Epithelial cell of prostate (primary cell): ENCODE measurements at regions not wholly inside any gene's neighbourhood (a gene's known extent, or its start where the extent isn't known, plus 50 kb on each side); places are given as distances from the start of the nearest gene placed in this dataset.
A peak's percentile ranks its signal among the peaks of the same experiment; 100 is the strongest.

Source experiments
- DNase-seq: peaks from one replicate; pipeline ENCODE4 v3.0.0-alpha.2; 2011; ENCODE audit warnings: low read depth, low spot score
- H3K27ac ChIP-seq: fragments of 450-650 bp; 2 replicates; pipeline ENCODE4 v1.5.1; 2017; ENCODE audit warnings: mild to moderate bottlenecking

GRCh38 chr9:82518868-82519267 lies 530.3 kb downstream of the SPATA31D1 start:
- H3K27ac ChIP-seq = no peak overlapping the region
- no peak for DNase-seq

- no peak for DNase-seq
- H3K27ac ChIP-seq = no peak overlapping the region
These were observed 530.8 kb downstream of the SPATA31D1 start for GRCh38 chr9:82519332-82519731.

GRCh38 chr9:82524407-82524806 lies 535.8 kb downstream of the SPATA31D1 start:
- DNase-seq = no peak
- H3K27ac ChIP-seq = no peak overlapping the region

GRCh38 chr9:82526577-82526976 lies 536.4 kb downstream of the RASEF start:
- H3K27ac ChIP-seq = no peak overlapping the region
- DNase-seq = no peak

- no peak overlapping the region for H3K27ac ChIP-seq
- no peak for DNase-seq
These were observed 531.1 kb downstream of the RASEF start for GRCh38 chr9:82531795-82532194.

GRCh38 chr9:82532504-82533180 lies 530.3 kb downstream of the RASEF start:
- DNase-seq = no peak

GRCh38 chr9:82535432-82535998 lies 527.4 kb downstream of the RASEF start:
- H3K27ac ChIP-seq = no peak overlapping the region
- no peak for DNase-seq

More at GRCh38 chr9:82532504-82533180, 530.3 kb downstream of the RASEF start:
- H3K27ac ChIP-seq = no peak overlapping the region

GRCh38 chr9:82538634-82539033 lies 524.3 kb downstream of the RASEF start:
- no peak for DNase-seq
- no peak overlapping the region for H3K27ac ChIP-seq

GRCh38 chr9:82539146-82539545 lies 523.8 kb downstream of the RASEF start:
- DNase-seq = no peak
- H3K27ac ChIP-seq = no peak overlapping the region

- DNase-seq = peak; percentile 76
These were observed 522.9 kb downstream of the RASEF start for GRCh38 chr9:82539856-82540579.

GRCh38 chr9:82543726-82544125 lies 519.2 kb downstream of the RASEF start:
- DNase-seq = no peak

More at GRCh38 chr9:82539856-82540579, 522.9 kb downstream of the RASEF start:
- no peak overlapping the region for H3K27ac ChIP-seq

GRCh38 chr9:82546136-82546535 lies 516.8 kb downstream of the RASEF start:
- DNase-seq = no peak

More at GRCh38 chr9:82543726-82544125, 519.2 kb downstream of the RASEF start:
- H3K27ac ChIP-seq = no peak overlapping the region

GRCh38 chr9:82547995-82548394 lies 514.9 kb downstream of the RASEF start:
- no peak for DNase-seq
- no peak overlapping the region for H3K27ac ChIP-seq

More at GRCh38 chr9:82546136-82546535, 516.8 kb downstream of the RASEF start:
- no peak overlapping the region for H3K27ac ChIP-seq

GRCh38 chr9:82549174-82549821 lies 513.6 kb downstream of the RASEF start:
- no peak overlapping the region for H3K27ac ChIP-seq
- no peak for DNase-seq

- no peak overlapping the region for H3K27ac ChIP-seq
- no peak for DNase-seq
These were observed 510.2 kb downstream of the RASEF start for GRCh38 chr9:82552784-82553183.

GRCh38 chr9:82553654-82554366 lies 509.1 kb downstream of the RASEF start:
- no peak for DNase-seq

GRCh38 chr9:82554381-82554780 lies 508.6 kb downstream of the RASEF start:
- DNase-seq = no peak
- H3K27ac ChIP-seq = no peak overlapping the region

More at GRCh38 chr9:82553654-82554366, 509.1 kb downstream of the RASEF start:
- no peak overlapping the region for H3K27ac ChIP-seq

- DNase-seq = no peak
- no peak overlapping the region for H3K27ac ChIP-seq
These were observed 507.9 kb downstream of the RASEF start for GRCh38 chr9:82555031-82555430.

GRCh38 chr9:82555431-82556051 lies 507.4 kb downstream of the RASEF start:
- H3K27ac ChIP-seq = no peak overlapping the region
- no peak for DNase-seq

GRCh38 chr9:82558346-82558745 lies 504.6 kb downstream of the RASEF start:
- DNase-seq = no peak
- no peak overlapping the region for H3K27ac ChIP-seq
